GM13976 (cell line): ENCODE measurements at regions not wholly inside any gene's neighbourhood (a gene's known extent, or its start where the extent isn't known, plus 50 kb on each side); places are given as distances from the start of the nearest gene placed in this dataset.

ENCODE experiments used
- DNase-seq: peaks from one replicate; pipeline ENCODE4 v3.0.0; 2012; ENCODE audit warnings: low spot score
- in situ Hi-C: fragments of 300-500 bp; cut with MboI; formaldehyde crosslinking; loops from one replicate; pipeline ENCODE4 v1.12.0; 2022; ENCODE audit warnings: low sequenced_read_pairs, mixed read lengths, inconsistent platforms; ENCODE audit not compliant: unreplicated experiment
- TF ChIP-seq, protein P1 (sequence below): IDR thresholded peaks from 2 replicates; pipeline ENCODE4 v1.5.1; 2012; ENCODE audit warnings: borderline replicate concordance, mild to moderate bottlenecking; ENCODE audit not compliant: insufficient read depth; ENCODE audit errors: extremely low read depth, missing control alignments, control extremely low read depth

DNA sequence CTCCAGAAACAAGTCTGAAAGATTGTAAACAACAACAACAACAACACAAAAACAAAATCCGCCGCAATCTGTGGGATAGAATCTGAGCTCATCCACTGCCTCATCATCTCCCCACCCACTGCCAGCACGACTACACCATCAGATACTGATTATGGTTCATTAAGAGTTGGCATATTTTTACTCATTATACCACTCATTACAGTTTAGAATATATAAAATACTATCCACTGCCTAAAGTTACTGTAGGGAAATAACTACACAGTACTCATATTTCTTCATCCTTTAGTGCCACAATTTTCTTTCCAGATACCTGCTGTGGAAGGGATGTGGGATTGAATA, 152.5 kb upstream of the PEX5L start:
- in situ Hi-C loops: no loop called here
- TF ChIP-seq, protein P1, sequence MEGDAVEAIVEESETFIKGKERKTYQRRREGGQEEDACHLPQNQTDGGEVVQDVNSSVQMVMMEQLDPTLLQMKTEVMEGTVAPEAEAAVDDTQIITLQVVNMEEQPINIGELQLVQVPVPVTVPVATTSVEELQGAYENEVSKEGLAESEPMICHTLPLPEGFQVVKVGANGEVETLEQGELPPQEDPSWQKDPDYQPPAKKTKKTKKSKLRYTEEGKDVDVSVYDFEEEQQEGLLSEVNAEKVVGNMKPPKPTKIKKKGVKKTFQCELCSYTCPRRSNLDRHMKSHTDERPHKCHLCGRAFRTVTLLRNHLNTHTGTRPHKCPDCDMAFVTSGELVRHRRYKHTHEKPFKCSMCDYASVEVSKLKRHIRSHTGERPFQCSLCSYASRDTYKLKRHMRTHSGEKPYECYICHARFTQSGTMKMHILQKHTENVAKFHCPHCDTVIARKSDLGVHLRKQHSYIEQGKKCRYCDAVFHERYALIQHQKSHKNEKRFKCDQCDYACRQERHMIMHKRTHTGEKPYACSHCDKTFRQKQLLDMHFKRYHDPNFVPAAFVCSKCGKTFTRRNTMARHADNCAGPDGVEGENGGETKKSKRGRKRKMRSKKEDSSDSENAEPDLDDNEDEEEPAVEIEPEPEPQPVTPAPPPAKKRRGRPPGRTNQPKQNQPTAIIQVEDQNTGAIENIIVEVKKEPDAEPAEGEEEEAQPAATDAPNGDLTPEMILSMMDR: no peak
- no peak for DNase-seq

DNA sequence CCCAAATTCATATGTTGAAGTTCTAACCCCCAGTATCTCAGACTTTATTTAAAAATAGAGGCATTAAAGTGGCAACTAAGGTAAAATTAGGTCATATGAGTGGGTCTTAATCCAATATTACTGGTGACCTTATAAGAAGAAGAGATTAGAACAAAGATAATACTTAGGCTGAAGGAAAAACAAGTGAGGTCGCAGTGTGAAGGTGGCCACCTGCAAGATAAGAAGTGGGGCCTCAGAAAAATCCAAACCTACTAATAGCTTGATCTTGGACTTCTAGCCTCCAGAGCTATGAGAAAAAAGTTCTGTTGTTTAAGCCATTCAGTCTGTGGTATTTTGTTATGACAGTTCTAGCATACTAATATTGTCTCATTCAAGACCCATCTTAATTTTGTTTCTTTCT, 159.9 kb upstream of the PEX5L start:
- DNase-seq: no peak
- in situ Hi-C loops: no loop called here
- TF ChIP-seq, protein P1: no peak

DNA sequence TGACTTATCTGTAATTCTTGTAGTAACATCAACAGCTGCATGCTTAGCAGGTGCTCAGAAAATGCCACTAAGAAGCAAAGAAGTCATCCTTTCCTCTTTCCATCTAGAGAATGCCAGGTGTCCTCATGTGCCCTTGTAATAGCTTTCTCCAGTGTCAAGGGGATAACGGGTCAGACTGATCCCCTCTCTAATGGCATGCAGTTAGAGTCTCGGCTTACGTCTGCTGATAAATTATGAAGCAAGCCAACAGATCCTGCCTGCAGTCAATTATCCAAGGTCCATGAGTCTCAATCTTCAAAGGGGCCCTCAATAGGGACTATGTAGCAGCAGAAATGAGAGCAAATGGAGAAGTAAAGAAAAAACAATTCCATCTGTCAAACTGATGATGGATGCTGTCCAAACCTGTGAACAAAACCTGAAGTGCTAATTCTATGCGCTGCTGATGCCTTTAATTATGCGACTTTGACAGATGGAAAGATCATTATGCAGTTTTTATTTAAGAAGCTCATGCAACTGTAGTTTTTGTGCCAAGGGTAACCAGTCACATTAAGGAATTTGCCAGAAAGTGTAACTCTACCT, 162.8 kb upstream of the PEX5L start:
- in situ Hi-C loops: no loop called here
- TF ChIP-seq, protein P1: no peak
- no peak for DNase-seq

- no peak for DNase-seq
- TF ChIP-seq, protein P1: no peak
- in situ Hi-C loops: no loop called here
Observed at GRCh38 chr3:180215866-180216265, 179.1 kb upstream of the PEX5L start.

GRCh38 chr3:180223268-180223667, 186.5 kb upstream of the PEX5L start:
- DNase-seq: no peak
- in situ Hi-C loops: no loop called here
- TF ChIP-seq, protein P1: no peak

DNA sequence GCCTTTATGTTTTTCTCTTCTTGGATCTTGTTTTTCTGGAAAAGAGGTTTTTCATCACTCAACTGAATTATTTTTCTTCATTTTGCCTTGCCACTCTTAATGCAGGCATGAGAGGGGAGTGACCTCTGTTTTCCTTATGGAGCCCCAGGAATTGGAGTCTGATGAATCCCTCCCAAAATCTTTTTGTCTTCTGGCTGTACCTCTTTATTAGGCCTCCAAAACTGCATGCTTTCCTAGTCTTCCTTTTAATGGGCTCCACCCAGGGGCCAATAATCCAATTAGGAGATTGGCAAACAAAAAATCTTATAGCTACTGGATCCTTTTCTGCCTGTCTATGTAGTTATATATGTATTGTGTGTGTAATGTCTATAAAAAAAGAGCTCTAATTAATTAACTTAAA, 192.4 kb upstream of the PEX5L start:
- no peak for DNase-seq
- TF ChIP-seq, protein P1: no peak
- in situ Hi-C loops: no loop called here

DNA sequence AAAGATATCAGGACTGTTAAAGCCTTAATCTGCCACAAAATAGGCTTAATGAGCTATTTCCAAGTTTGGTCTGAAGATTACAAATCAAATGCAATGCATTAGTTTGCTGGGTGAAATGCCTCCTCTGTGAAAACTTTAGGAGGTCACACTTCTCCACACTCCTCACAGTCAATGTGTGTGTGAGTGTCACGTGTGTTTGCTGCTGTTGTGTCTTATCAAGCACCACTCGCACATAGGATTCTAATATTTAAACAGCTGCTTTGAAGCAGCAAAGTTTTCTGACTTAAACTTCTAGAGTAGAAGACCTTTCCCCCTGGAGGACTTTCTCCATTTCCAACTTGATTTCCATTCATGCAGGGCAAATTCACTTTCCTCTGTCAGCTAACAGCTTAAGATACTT, 203.2 kb upstream of the PEX5L start:
- DNase-seq: no peak
- in situ Hi-C loops: no loop called here
- TF ChIP-seq, protein P1: no peak
